Stimulated activated CD8-positive, alpha-beta memory T cell treated with anti-CD3 and anti-CD28 coated beads, Interleukin-2, amount 100 ng/mL, for 1 hour (primary cell): ENCODE measurements at regions not wholly inside any gene's neighbourhood (a gene's known extent, or its start where the extent isn't known, plus 50 kb on each side); places are given as distances from the start of the nearest gene placed in this dataset.
"Not testable (repeated sequence)": the region's sequence is repeated elsewhere in the genome, so short reads cannot be mapped to it uniquely, and the experiment has no call there.

Experiments
- DNase-seq, 2 donors: peaks; one replicate each; pipeline ENCODE4 v3.0.0-alpha.2; 2020; ENCODE audit warnings: low read depth in 2 of 2

DNA sequence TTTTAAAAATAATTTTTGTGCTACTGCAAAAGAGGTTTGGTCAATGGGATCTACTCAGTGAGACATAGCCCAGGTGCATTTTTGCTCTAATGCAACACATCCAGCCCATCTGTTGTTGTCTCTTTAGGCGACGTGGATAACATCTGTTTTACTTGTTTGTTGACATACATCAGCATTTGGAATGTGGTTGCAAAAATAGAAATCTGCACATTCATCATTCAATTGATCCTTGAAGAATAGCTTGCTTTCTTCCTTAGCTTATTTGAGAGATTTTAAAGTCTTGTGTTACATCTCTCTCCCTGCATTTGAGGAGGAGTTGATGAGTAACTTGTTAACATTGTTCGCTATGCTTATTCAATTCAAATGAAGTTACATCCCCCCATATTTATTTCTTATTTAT is 1202.3 kb downstream of the NSUN3 start:
- no peak for DNase-seq

DNA sequence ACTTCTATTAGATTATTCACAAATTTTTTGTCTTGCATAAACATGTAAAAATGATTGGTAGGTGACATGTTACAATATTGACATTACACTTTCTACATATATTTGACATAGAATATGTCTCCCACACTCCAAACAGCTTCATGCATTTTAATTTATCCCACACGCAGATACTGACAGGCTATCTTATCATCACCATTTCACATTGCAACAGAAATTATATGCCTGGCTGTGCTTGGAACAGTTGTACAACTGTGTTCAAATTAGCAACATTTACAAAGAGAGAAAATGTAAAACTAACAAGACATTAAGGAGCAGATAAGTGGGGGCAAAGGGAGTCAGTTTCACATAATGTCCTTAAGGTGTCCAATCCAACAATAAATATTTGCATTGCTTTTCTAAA is 1208.5 kb downstream of the NSUN3 start:
- no peak for DNase-seq

DNA sequence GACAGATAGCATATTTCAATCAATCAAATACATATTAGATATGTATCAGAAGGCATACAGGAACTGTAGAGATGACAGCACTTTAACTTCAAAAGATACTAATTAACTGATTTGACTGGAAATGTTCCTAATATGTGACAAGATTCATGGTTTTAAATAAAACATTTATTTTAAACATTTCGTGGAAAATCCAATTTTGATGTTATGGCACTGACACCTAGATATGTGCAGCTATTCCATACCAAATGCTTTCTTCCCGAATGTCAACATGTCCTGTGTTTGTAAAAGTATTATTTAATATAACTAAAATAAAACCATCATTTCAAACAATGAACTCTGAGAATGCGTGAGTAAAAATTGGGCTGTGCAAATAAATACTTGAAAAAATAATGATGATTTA is 1209.3 kb downstream of the NSUN3 start:
- DNase-seq = no peak

DNA sequence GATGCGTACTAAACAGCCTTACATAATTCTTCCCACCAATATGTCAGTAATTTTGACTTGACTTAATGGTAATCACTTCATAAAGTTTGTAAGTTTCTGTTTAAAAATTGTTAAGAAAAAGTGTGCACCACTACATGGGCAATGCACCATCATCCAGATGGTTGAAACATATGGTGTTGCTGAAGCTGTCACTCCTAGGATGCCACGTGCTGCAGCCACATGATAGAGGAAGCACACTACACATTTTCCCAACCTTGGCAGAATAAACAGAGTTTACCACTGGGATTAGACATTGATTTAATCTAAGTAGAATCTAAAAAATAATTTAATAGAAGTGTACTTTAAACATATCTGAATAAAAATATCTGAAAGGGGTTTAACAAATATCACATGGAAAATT is 1209.9 kb downstream of the NSUN3 start:
- DNase-seq = no peak

DNA sequence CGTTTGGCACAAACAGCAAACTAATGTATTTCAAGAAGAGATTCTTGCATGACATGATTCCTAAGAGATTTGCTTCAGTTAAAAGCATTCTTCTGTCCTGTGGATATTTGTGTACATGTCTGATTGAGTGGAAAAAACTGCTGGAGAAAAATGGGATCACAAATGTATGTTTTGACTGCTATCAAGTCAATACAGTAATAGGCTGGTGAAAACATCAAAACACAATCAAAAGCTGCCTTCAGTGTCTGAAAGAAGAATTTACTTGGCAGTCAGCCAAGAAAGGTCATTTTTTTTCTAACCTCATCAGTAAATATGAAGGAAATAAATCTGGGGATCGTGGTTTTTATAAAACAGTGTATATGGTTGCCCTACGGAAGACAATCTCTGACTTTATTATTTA is 1214.8 kb downstream of the NSUN3 start:
- DNase-seq = no peak

DNA sequence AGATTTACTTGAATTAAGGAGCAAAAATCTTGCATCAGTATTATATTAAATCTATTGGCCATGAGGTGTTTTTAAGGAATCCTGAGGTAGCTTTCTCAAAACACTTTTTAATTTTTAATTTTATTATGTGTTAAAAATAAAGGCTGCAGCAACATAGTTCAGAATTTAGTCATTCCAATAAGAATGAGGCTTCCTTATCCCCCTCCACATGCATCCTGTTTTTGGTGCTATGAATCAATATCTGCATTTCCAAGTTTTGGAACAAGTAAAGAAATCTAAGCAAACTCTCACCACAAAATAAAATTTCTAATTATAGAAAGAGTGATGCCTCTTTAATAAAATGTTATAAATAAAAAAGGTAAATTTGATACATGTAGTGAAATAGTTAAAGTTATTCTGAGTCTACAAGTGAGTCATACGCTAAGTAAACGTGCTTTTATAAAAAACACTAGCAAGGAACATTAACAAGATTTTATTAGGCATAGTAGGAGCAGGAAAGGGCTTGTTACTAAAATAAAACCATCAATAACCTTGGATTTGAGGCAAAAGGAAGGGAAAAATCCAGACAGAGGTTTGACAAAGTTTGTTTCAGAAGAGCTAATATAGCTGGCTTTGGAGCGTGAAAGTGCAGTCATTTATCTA is 1218.0 kb downstream of the NSUN3 start:
- no peak for DNase-seq

DNA sequence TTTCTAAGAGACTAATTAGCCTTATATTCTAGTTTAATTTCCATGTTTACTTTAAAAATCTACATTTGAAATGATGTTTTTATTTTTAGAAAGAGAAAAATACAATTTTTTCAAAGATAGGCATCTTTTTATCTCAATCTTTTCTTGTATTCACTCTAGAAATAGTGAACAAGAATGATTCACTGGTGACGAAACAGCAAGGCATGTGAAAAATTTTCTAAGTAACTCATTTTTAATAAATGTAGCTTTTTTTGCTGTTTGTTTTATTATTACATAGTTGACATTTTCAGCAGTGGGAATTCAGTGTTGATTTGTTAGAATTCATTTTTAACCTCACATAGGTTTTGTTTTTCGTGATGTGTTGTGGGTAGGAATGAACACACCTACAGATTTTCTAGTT is 1226.4 kb downstream of the NSUN3 start:
- DNase-seq = no peak

DNA sequence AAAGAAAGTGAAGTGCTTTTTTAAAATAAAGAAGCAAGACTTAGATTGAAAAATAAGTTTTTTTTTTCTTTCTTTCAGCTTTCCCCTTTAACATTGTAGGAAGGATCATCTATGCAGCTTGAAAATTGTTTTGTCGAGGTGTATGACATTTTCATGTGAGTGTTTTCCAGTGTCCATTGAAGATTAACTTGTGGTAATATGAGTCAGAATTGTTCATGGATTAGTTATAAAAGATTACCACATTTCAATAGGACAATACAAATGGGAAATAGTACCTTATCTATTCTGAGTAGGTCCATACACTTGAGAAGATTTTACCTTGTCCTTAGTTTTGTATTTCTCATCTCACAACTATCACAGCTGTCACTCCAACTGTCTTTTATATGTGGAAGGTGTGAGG is 1234.7 kb downstream of the NSUN3 start:
- DNase-seq = no peak

DNA sequence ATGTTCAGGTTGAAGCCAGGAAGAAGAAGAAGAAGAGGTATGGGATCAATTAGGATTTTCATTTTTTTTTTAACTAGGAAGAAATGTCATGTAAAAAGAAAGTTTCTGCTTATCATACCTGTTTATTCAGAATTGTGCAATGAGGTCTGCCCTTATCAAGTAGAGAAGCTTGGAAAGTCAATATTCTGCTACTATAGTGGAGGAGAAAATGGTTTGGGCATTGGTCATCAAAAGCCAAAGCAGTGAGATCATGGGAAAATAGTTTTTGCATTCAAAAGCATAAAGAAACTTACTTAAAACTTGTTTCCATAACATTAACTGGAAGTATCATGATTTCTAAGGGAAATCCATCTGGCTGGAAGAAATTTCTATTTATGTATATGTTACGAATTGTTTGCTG is 1239.2 kb downstream of the NSUN3 start:
- no peak for DNase-seq

DNA sequence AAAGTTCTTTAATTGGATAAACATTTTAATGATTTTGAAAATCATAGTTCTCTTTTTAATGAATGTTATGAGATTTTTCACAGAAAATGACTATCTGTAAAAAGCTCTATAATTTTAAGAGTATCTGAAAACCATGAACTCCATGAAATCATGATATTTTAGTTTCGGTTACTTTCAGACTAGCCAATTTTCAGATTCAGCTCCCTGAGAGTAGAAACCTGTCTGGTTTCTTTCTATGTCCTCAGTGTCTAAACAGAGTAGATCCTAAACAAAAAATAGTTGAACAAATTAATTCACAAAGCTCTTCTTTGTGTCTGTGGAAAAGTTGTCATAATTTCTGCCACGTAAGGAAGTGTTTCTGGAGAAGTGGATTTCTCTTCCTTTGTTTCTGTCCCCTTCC is 1247.7 kb downstream of the NSUN3 start:
- DNase-seq = no peak

DNA sequence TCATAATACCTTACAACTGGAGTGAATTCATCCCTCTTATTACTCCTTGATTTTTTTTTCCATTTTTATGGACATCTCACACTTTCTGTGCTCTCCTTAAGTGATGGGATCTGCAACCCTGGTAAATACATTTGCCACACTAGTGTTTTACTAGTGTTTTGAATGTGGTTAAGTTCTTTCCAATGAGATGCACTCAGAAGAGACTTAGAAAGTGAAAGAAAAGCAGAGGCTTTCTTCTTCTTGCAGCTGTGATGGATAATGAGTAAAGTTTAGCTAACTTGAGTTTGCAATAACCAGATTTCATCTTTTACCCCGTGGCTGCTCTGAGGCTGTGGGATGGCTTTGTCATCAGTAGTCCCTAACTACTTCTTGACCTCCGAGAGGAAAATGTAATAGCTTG is 1248.4 kb downstream of the NSUN3 start:
- no peak for DNase-seq

DNA sequence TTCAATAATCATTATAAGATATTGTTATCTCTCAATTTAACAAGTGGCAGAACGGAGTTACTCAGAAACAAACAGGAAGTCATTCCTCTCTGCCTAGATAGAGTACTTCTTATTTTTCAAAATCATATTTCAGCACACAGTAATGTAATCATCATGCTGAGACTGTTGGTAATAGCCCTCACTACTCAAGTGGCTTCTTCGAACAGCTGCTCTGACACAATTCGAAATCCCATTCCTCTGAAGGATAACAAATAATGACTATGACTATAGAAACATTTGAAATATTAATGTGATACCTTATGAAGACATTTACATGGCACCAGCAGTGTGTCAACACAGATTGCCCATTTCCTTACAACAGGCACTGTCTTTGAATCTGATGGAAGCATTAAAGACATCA is 1249.8 kb downstream of the NSUN3 start:
- no peak for DNase-seq

DNA sequence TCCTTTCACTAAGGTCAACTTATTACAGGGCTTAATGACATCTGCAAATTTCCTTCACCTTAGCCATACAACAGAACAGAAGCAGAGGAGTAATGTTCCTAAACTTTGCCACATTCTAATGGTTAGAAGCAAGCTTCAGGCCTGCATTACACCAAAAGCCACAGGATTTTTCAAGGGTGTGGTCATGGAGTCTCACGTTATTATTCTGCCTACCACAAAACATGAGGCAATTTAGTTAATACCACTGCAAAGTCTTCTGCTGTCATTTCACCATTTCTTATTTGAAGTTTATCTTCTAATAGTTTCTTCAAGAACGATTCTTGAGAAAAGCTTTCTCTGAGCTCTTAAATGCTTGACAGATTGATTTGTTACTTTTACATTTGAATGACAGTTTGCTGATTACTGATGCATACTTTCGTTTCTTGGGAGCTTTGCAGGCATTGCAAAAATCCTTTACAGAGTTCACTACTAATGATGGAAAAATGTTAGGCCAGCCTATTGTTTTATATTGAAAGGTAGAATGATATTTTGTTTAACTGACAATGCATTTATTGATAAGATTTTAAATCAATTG is 1257.1 kb downstream of the NSUN3 start:
- DNase-seq = no peak

DNA sequence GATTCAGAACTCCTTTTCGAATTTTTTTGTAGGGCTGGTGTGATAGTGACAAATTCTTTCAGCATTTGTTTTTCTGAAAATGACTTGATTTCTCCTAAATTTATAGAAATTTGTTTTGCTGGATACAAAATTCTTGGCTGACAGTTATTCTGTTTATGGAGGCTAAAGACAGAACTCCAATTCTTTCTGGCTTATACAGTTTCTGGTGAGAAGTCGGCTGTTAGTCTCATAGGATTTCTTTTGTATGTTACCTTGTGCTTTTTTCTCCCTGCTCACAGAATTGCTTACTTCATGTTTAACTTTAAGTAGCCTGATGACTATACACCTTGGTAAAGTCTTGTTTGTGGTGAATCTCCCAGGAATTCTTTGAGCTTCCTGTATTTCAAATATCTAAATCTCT is 1264.6 kb downstream of the NSUN3 start:
- DNase-seq = no peak

DNA sequence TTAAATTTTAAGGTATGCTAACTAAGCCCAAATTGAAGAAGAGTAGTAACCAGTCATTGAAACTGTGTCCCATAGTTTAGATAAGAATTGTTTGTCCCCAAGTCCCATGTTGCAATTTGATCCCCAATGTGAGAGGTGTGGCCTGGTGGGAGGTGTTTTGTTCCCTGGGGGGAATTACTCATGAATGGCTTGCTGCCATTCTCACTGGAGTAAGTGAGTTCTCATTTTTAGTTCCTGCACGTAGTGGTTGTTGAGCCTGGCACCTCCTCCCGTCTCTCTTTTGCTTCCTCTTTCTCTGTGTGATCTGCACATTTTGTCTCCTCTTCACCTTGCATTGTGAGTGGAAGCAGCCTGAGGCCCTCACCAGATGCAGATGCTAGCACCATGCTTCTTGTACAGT is 1271.0 kb downstream of the NSUN3 start:
- DNase-seq = no peak

DNA sequence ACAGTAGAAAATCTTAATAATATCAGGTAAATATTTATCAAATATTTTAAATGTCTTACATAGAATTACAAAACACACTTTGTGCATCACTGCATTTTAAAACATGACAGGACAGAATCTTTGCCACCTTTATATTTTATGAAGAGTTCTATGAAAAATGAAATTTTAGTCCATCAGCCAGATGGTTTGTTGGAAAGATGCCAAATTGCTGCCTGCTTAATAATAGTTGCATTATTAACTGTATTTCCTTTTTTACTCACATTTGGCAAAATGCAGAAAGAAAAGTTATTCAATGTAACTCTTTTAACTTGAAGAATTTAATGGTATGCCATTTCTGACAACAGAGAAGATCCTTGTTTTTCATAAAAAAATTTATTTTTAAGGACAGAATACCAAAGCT is 1271.6 kb downstream of the NSUN3 start:
- no peak for DNase-seq

DNA sequence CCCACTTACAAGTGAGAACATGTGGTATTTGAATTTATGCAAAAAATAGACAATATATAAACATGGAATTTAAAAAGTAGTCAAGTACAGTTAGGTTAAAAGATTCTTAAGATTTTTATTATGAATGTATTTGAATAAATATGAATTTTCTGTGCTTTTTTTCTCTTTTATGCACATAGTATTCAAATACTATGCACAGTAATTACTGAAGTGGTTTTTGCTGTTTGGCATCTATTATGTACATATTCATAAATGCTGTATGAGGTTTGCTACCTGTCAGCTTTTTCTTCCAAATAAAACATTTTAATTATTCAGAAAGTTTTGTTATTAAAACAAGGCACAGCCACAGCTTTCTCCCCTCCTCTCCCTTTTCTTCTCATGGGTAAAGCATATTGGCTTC is 1272.7 kb downstream of the NSUN3 start:
- no peak for DNase-seq

DNA sequence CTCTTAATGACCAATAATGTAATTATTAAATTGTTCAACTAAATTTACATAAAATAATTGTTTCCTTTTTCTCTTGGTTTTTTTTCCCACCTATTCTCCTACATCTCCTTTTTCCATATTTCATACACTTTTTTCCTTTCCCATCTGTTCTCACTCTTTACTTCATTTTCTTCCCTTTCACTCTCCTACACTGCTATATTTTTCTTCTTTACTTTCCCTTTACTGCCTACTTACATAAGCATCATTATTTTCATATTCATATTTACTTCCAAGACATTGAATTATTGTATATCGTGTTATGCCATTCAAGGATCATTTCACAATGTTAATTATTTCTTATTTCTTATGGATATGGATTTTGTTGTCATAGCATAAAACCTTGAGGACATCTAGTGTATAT is 1275.6 kb downstream of the NSUN3 start:
- no peak for DNase-seq

DNA sequence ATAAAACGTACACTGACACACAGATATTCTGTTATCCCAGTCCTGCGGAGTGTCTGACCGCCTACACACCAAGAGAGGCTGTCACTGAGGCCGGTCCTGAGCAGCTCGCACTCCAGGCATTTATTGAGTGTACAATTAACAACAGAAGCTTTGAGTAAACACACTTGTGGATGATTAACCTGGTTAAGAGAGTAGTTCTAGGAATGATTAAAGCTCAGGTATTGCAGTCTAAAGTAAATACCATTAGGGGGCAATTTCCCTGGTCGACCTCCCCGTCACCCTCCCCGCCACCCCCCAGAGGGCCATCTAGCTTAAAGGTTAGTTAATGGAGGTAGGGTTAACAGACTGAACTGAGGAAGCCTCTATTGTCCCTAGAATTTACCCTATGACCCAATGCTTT is 1278.5 kb downstream of the NSUN3 start:
- DNase-seq = no peak

DNA sequence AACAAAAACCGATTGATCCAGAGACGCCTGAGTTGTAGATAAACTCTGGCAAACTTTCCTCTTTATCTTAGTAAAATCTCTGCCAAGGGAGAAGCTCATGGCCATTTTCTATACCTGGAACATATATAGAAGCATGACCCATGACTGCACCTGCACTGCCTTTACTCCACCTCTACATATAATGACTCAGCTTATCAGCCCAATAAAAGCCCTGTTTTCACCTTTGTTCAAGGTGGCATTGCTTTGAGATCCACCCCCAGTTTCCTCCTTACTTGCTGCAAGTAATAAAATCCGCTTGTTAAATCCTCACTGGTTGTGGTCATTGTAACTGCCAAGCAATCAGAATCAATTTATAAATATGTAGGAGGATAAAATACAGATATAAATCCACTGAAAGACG is 1280.4 kb downstream of the NSUN3 start:
- no peak for DNase-seq

DNA sequence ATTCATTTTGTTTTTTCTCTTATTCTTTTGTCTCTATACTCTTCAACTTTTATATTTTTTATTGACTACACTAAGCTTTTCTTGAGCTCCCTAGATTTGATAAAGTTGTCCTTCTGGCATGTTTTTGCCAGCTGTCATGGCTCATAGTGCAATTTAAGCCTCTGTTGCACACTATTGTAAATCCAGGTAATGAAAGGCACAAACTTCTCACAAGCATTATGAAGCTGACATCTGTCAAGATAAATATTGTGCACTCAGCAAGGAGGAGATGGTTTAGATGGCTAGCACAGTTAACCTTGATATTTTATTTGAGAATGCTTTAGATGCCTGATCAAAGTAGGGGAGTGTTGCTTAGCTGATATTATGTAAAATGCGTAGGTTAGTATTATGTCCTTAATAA is 1280.9 kb downstream of the NSUN3 start:
- DNase-seq = no peak

DNA sequence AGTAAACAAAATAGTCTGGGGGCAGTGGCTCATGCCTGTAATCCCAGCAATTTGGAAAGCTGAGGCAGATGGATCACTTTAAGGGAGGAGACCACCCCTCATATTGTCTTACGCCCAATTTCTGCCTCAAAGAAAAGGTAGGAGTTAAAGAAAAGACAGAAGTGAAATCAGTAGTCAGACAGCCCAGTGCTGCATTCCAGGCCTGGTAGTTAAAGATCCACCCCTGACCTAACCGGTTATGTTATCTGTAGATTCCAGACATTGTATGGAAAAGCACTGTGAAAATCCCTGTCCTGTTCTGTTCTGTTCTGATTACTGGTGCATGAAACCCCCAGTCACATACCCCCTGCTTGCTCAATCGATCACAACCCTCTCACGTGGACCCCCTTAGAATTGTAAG is 1285.1 kb downstream of the NSUN3 start:
- DNase-seq = not testable (repeated sequence)

DNA sequence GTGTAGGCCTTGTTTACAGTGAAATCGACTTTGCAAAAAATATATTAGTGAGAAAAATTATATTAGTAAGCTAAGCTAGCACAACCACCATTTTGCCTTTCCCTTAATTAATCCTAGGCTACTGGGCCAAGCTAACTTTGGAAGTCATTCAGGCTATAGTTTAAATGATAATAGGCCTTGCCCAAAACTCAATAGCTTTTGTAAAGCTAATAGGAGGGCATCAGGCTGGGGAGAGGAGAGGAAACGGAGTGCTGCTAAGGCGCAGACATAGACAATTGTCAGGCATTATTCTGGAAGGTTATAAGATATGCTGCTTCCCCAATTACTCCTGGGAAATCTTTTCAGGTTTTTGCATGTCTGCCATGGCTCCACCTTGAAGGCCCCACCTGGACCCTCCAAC is 1286.0 kb downstream of the NSUN3 start:
- DNase-seq = no peak

DNA sequence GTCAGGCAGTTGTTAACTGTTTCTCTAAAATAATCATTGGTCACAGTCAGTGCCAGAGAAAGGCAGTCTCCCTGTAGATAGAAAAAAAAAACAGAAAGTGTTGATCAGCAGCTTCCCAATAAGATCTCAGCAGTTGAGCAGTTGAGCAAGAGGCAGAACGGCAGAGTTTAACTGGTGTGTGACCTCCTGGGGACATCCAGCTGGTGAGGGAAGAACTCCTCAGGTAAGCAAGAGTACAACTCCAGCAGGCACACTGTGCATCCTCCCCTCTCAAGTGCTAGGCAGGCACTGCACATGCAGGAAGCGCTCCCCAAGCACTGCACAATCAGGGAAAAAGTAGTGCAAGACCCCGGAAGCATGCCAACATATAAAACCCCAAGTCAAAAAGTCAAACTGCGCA is 1287.2 kb downstream of the NSUN3 start:
- no peak for DNase-seq
